ENCODE measurements at regions not wholly inside any gene's neighbourhood (a gene's known extent, or its start where the extent isn't known, plus 50 kb on each side); places are given as distances from the start of the nearest gene placed in this dataset.

- TF ChIP-seq EZH2 (IDR thresholded peaks at IDR 0.05) (no peak), POLR2AphosphoS5 (IDR thresholded peaks at IDR 0.05; ENCODE audit: borderline replicate concordance, low read depth, low read length) (no peak), FOXP2 (optimal IDR thresholded peaks at IDR 0.05; ENCODE audit: control extremely low read depth, extremely low read length, insufficient read depth) (no peak)
Observed at GRCh38 chr4:28948501-28948900, 1771.7 kb upstream of the PCDH7 start.
